Stimulated activated CD8-positive, alpha-beta memory T cell treated with anti-CD3 and anti-CD28 coated beads, Interleukin-15, amount 100 ng/mL, for 48 hours (primary cell): ENCODE measurements at regions not wholly inside any gene's neighbourhood (a gene's known extent, or its start where the extent isn't known, plus 50 kb on each side); places are given as distances from the start of the nearest gene placed in this dataset.
"Not testable (repeated sequence)": the region's sequence is repeated elsewhere in the genome, so short reads cannot be mapped to it uniquely, and the experiment has no call there.

Experiments used
- DNase-seq, 2 donors: peaks; one replicate each; pipeline ENCODE4 v3.0.0-alpha.2; 2020; ENCODE audit warnings: low read depth in 2 of 2

GRCh38 chr10:36450380-36450779 lies 675.0 kb upstream of the ANKRD30A start:
- DNase-seq, result no peak

GRCh38 chr10:36448760-36449691 lies 676.4 kb upstream of the ANKRD30A start:
- DNase-seq, result no peak

- no peak for DNase-seq
Measured at GRCh38 chr10:36446881-36447280, 678.5 kb upstream of the ANKRD30A start.

GRCh38 chr10:36443233-36443632 lies 682.2 kb upstream of the ANKRD30A start:
- no peak for DNase-seq

GRCh38 chr10:36441557-36441956 lies 683.8 kb upstream of the ANKRD30A start:
- no peak for DNase-seq

GRCh38 chr10:36440539-36440938 lies 684.9 kb upstream of the ANKRD30A start:
- DNase-seq, result no peak

- no peak for DNase-seq
Measured at GRCh38 chr10:36437367-36437766, 688.0 kb upstream of the ANKRD30A start.

GRCh38 chr10:36428507-36428906 lies 696.9 kb upstream of the ANKRD30A start:
- DNase-seq, result no peak

- DNase-seq, result no peak
Measured at GRCh38 chr10:36425131-36425797, 700.1 kb upstream of the ANKRD30A start.

GRCh38 chr10:36424502-36424901 lies 700.9 kb upstream of the ANKRD30A start:
- DNase-seq, result no peak

GRCh38 chr10:36423821-36424248 lies 701.6 kb upstream of the ANKRD30A start:
- no peak for DNase-seq

- DNase-seq, result no peak
Measured at GRCh38 chr10:36421992-36422391, 703.4 kb upstream of the ANKRD30A start.

GRCh38 chr10:36416513-36416912 lies 708.9 kb upstream of the ANKRD30A start:
- DNase-seq, result no peak

- DNase-seq, result no peak
Measured at GRCh38 chr10:36412942-36413341, 712.5 kb upstream of the ANKRD30A start.

- not testable (repeated sequence) for DNase-seq
Measured at GRCh38 chr10:36400238-36400637, 725.2 kb upstream of the ANKRD30A start.

- no peak for DNase-seq
Measured at GRCh38 chr10:36393801-36394200, 731.6 kb upstream of the ANKRD30A start.

GRCh38 chr10:36391405-36391804 lies 734.0 kb upstream of the ANKRD30A start:
- no peak for DNase-seq

GRCh38 chr10:36390221-36390620 lies 735.2 kb upstream of the ANKRD30A start:
- no peak for DNase-seq

- DNase-seq, result no peak
Measured at GRCh38 chr10:36388166-36388565, 737.2 kb upstream of the ANKRD30A start.

GRCh38 chr10:36385693-36386092 lies 739.7 kb upstream of the ANKRD30A start:
- DNase-seq, result no peak

- DNase-seq, result no peak
Measured at GRCh38 chr10:36383349-36383748, 741.3 kb upstream of the FZD8 start.

GRCh38 chr10:36381748-36382147 lies 739.7 kb upstream of the FZD8 start:
- no peak for DNase-seq

GRCh38 chr10:36380538-36380937 lies 738.4 kb upstream of the FZD8 start:
- no peak for DNase-seq
